ENCODE measurements at regions not wholly inside any gene's neighbourhood (a gene's known extent, or its start where the extent isn't known, plus 50 kb on each side); places are given as distances from the start of the nearest gene placed in this dataset.
"Not testable (repeated sequence)": the region's sequence is repeated elsewhere in the genome, so short reads cannot be mapped to it uniquely, and the experiment has no call there.

DNA sequence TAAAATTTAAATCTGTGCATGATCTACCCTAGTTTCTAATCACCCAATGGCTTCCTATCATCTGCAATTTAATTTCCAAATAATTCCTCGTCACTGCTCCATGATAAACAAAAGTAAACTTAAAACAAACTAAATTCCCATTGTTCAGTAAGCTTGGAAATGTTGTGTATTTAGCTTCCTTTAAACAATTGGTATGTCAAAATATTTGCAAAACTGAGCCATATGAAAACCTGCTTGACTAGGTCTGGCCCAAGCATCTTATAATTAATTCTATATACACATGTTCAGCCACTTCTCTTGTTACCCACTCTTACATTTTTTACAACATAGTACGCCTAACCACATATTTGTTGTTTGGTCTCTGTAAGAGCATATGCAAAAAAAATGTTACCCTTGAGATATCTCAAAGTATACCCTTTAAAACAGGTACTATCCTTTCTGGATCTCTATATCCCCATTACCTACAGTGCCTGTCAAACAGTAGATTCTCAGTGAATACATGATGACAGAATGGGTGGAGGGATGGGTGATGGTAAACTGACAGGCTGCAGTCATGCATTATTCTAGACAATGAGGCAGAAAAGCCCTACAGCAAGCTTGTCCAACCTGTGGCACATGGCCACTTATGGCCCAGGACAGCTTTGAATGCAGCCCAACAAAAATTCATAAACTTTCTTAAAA is 1277.9 kb upstream of the TENM4 start:
- Histone ChIP-seq H3K27me3 (no peaks in the 10 kb centered on the region), H3K27ac (peak overlapping the region in 1 of 4 donors; percentile 34), H3K4me3 (no peak overlapping the region), H3K36me3 (no peaks in the 10 kb centered on the region), H3K9me3 (no peaks in the 10 kb centered on the region), H3K4me1 (peaks cover 0 to 58% (median 6%) of the 10 kb centered on the region in 3 donors)
- 56 to 62% methylated on average over 2 of the region's 2 CpGs for WGBS, 2 donors
- no peak for DNase-seq
- intact Hi-C loops (cut with DNase I), result no loop called here
- TF ChIP-seq, protein P1, sequence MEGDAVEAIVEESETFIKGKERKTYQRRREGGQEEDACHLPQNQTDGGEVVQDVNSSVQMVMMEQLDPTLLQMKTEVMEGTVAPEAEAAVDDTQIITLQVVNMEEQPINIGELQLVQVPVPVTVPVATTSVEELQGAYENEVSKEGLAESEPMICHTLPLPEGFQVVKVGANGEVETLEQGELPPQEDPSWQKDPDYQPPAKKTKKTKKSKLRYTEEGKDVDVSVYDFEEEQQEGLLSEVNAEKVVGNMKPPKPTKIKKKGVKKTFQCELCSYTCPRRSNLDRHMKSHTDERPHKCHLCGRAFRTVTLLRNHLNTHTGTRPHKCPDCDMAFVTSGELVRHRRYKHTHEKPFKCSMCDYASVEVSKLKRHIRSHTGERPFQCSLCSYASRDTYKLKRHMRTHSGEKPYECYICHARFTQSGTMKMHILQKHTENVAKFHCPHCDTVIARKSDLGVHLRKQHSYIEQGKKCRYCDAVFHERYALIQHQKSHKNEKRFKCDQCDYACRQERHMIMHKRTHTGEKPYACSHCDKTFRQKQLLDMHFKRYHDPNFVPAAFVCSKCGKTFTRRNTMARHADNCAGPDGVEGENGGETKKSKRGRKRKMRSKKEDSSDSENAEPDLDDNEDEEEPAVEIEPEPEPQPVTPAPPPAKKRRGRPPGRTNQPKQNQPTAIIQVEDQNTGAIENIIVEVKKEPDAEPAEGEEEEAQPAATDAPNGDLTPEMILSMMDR (IDR thresholded peaks at IDR 0.05), result no peak
- TF ChIP-seq POLR2A (IDR thresholded peaks at IDR 0.05), result no peak

DNA sequence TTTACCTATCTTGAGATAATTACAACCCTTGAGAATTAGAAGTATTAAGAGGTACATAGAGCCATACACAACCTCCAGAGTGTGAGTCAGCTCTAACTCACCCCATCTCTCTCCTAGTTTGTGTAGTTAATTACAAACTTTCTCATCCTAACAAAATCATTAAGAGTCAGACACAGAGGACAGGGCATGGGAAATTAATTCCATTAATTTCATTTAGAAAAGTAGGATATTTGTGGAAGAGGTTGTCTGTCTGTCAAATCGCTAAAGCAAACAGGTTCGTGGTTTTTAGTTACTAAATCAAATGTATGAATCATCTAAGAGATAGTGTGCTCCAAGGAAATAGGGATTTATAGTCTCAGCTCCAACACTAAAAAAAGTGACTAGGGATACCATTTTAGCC is 1261.4 kb upstream of the TENM4 start:
- Histone ChIP-seq H3K4me3 (no peak overlapping the region), H3K36me3 (no peaks in the 10 kb centered on the region), H3K27me3 (no peaks in the 10 kb centered on the region), H3K4me1 (peaks cover 0 to 45% (median 3%) of the 10 kb centered on the region in 3 donors), H3K27ac (peak overlapping the region in 1 of 4 donors; percentile 8), H3K9me3 (peaks cover 0 to 8% (median 8%) of the 10 kb centered on the region in 3 donors)
- TF ChIP-seq, protein P1 (IDR thresholded peaks at IDR 0.05), result no peak
- no peak for TF ChIP-seq POLR2A (IDR thresholded peaks at IDR 0.05)
- intact Hi-C loops (cut with DNase I), result no loop called here
- no peak for DNase-seq
- WGBS, 2 donors, result 35 to 48% methylated on average over 2 of the region's 2 CpGs

GRCh38 chr11:80700386-80700785 is 1259.6 kb upstream of the TENM4 start:
- Histone ChIP-seq H3K4me3 (no peak overlapping the region), H3K4me1 (peaks cover 0 to 45% (median 3%) of the 10 kb centered on the region in 3 donors), H3K27me3 (no peaks in the 10 kb centered on the region), H3K27ac (peak overlapping the region; percentile 76 to 86 (median 82)), H3K9me3 (no peaks in the 10 kb centered on the region), H3K36me3 (no peaks in the 10 kb centered on the region)
- intact Hi-C loops (cut with DNase I), result no loop called here
- DNase-seq, result no peak
- TF ChIP-seq, protein P1 (IDR thresholded peaks at IDR 0.05), result no peak
- no peak for TF ChIP-seq POLR2A (IDR thresholded peaks at IDR 0.05)
- 53 to 65% methylated on average over 4 of the region's 4 CpGs for WGBS, 2 donors

DNA sequence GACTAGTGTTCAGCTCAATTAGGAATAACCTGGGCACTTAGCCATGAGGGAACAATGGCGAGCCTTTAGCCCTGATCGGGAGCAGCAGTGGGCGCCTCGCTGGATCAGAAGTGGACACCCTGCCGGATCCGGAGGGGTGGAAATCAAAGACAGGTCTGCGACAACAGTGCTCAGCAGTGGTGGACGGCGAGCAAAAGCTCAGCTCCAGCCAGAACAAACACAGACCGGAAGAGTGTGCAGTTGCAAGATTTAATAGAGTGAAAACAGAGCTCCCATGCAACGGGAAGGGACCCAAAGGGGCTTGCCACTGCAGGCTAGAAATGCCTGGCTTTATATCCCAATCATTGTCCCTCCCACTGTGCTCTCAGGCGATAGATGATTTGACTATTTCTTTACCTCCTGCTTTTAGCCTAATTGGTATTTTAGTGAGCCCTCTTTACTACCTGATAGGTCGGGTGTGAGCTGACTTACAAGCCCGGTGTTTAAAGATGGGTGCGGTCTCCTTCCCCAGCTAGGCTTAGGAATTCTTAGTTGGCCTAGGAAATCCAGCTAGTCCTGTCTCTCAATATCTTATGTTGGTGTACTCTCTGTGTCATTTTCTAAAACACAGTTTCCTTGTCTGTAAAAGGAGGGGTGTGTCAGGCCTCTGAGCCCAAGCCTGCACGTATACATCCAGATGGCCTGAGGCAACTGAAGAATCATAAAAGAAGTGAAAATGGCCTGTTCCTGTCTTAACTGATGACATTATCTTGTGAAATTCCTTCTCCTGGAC is 1258.8 kb upstream of the TENM4 start:
- H3K27me3 ChIP-seq; DNase-seq; H3K36me3 ChIP-seq; H3K9me3 ChIP-seq; intact Hi-C loops (cut with DNase I): not testable (repeated sequence)
- TF ChIP-seq POLR2A (IDR thresholded peaks at IDR 0.05), result peak in 2 of 4 donors; percentile 41 to 45
- peak overlapping the region in 3 of 4 donors; percentile 12 to 44 (median 18) for H3K4me3 ChIP-seq
- H3K4me1 ChIP-seq, result peaks cover 0 to 51% (median 3%) of the 10 kb centered on the region in 3 donors
- peak overlapping the region; percentile 76 to 86 (median 84) for H3K27ac ChIP-seq
- WGBS, 2 donors, result 35 to 43% methylated on average over 10 to 12 of the region's 16 CpGs

GRCh38 chr11:80698637-80699036 is 1257.8 kb upstream of the TENM4 start:
- Histone ChIP-seq H3K4me1 (peaks cover 0 to 58% (median 3%) of the 10 kb centered on the region in 3 donors), H3K4me3 (no peak overlapping the region), H3K36me3 (no peaks in the 10 kb centered on the region), H3K27ac (peak overlapping the region; percentile 74 to 86 (median 84)), H3K9me3 (no peaks in the 10 kb centered on the region), H3K27me3 (no peaks in the 10 kb centered on the region)
- no peak for DNase-seq
- intact Hi-C loops (cut with DNase I), result no loop called here
- TF ChIP-seq, protein P1 (IDR thresholded peaks at IDR 0.05), result peak in 1 of 6 experiments; percentile 3
- no peak for TF ChIP-seq POLR2A (IDR thresholded peaks at IDR 0.05)
- WGBS, 2 donors, result 29 to 53% methylated on average over 1 of the region's 1 CpG
